HG03103 (cell line): ENCODE measurements at regions not wholly inside any gene's neighbourhood (a gene's known extent, or its start where the extent isn't known, plus 50 kb on each side); places are given as distances from the start of the nearest gene placed in this dataset.
"Not testable (repeated sequence)": the region's sequence is repeated elsewhere in the genome, so short reads cannot be mapped to it uniquely, and the experiment has no call there.

Experiments
- ATAC-seq: cut with Tn5 transposase; IDR thresholded peaks from one replicate; pipeline ENCODE4 v1.9.1; 2021; ENCODE audit warnings: low read depth; ENCODE audit not compliant: unreplicated experiment

DNA sequence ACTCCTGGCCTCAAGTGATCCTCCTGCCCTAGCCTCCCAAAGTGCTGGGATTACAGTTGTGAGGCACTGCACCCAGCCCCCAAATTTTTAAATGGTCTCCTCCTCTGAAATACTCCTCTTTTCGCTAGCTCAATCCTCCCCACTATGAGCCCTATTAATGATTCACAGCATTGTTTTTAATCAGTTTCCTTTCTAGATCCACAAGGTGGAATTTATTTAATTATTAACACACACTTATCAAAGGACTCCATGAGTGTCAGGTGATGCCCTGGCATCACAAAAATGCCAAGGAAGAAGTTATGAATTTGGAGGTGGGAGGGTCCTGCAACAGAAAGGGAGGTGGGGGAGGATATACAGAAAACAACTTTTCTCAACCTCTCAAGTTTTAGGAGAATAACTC lies 806.5 kb downstream of the PRELID2 start:
- no peak for ATAC-seq

DNA sequence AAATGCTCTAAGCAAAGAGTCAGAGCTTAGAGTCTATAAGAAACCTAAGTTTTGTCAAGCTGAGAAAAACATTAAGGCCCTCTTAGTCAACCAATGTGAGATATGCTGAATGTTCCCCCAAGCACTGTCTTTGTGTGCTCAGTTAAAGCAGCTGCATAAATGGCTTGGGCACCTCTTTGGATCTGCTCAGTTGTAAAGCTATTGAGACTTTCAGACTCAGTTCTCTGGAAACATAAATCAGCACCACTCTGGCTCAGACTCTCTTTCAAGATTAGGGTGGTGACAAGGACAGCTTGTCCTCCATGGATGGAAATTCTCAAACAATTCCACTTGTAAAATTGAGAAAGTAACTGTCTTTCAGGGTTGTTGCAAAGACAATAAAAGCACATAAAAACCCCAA lies 807.9 kb downstream of the PRELID2 start:
- ATAC-seq: no peak

DNA sequence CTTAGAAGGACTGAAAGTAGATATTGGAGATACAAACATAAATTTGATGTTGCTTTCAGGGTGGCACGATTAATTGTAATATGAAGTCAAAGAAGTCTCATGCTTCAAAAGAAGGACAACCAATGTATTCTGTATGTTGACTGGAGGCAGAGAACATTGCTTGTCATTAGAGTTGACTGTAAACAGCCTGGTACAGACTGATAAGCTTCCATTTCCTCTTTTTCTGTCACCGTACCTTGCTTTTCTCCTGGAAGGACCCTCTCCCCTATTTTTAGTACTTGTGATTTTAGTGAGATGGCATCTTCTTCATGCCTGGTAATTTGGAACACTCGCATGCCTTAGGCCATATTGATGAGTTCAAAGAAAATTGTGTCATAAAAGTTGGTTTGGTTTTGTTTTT lies 809.4 kb downstream of the PRELID2 start:
- no peak for ATAC-seq

DNA sequence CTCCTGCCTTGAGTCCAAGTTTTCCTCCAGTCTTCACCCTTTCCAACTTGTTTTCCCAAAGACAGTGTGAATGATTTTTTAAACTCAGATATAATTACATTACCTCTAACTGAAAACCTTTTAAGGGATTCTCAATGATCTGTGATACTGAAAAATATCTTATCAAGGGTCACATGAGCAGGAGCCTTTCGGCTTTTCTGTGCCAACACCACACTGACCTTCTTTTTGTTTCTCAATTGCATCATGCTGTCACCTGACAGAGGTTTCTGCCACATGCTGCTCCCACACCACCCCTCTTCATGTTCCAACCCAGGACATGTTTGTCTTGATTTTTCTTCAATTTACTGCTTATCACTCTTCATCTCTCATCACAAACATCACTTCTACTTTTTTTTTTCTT lies 820.0 kb downstream of the PRELID2 start:
- ATAC-seq: no peak

DNA sequence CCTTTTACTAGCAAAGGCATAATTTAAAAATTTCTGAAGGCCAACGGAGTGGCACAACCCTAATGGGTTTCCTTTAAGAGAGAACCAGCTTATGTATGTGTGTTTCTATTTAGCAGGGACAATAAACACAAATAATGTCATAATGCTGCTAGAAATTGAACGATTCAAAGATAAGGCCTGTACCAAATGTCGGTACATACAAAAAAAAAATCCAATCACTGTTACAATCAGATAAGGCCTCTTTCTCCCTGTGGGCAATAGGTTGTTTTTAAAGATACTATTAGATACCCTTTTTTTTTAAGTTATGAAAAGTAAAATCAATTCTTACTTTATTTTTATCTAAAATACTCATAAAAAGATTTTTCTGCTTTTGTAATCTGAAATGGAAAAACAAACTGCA lies 821.0 kb downstream of the PRELID2 start:
- no peak for ATAC-seq

DNA sequence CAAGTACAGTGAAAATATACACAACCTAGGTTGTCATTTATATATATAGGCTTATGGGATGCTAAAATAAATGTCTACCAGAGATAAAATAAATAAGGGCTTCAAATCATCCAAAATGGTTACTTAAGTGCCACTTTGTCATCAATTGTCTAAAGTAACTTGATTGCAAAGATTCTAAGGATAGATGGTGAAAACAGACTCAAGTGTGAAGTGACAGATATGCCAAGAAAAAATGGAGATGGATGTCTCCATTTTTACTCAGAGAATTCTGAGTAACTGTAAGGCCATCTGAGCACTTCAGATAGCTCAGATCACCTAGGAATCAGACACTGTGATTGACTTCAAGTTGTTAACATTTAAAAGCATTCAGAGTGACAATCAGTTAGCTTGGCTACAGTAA lies 824.3 kb downstream of the PRELID2 start:
- no peak for ATAC-seq

DNA sequence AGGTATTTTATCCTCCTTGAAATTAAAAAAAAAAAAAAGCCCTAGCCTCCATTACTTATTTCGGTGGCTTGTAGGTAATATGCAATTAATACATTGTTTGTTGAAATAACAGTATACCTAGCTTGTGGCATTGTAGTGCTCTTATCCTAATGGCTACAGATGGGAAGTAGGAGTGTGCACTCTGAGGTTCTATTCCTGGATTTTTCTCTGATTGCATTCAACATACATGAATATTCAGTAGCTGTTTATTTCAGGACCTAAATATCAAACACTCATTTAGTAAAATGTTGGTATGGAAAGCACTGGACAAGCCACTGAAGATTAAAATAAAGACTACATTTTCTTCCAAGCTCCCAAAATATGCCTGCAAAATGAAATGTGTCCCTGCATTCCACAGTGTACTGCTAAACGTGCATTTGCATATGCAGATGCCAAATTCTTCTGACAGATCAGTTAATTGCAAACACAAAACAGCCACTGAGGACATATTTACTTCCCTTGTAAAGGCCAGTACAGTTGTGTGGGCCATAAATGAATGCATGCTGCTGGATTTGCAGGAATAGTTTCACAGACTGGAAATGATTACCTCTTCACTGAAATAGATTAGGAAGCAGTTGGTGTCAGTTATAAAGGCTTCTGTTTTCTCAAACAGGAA lies 826.1 kb downstream of the PRELID2 start:
- ATAC-seq: no peak

DNA sequence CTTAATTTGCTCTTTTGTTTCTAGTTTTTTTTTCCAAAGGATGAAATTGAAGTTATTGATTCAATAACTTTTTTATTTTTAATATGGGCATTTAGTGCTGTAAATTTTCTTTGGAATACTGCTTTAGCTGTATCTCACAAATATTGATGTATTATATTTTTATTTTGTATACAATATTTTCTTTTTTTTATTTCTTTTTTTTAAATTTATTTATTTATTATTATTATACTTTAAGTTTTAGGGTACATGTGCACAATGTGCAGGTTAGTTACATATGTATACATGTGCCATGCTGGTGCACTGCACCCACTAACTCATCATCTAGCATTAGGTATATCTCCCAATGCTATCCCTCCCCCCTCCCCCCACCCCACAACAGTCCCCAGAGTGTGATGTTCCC lies 823.7 kb downstream of the KCTD16 start:
- ATAC-seq: not testable (repeated sequence)

DNA sequence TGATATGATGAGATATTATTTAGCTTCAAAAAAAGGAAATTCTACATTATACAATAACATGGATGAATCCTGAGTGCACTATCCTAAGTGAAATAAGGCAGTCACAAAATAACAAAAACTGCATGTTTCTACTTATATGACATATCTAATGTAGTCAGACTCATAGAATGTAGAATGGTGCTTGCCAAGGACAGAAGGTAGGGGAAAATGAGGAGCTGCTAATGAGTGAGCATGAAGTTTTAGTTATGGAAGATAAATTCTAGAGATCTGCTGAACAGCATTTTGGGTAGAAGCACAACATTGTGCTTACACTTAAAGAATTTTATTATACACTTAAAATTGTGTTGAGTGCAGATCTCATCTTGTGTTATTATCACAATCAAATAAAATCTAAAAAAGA lies 812.4 kb downstream of the KCTD16 start:
- no peak for ATAC-seq

DNA sequence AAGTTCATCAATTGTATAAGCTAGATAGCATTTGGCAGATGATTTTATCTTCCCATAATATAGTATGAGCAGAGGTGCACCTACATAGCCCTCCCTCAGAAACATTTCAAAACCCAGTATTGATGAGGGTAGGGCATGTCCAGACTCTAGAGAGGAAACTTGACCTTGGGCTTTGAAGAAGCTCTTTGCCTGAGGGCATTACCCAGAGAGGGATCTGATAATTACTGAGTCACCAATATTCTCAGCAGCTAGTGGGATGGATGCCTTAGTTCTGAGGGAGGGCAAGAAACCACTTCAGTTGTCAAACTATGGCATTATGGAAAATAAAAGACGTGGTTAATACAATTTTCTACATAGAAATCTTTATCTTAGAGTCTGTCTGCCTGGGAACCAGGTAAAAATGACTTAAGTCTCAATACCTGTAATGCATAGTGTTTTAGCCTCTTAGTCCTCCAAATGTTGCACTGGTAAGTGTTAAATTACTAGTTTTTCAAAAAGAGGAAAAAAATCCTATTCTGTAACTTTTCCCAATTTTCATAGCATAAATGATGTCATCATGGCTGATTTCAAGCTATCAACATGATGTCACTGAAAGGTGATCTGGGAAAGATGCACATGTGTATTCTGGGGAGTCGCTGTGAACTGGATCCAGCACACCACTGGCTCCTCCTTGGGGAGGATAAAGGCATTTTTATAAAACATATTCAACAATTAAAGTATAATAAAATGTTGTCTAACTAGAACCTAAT lies 809.0 kb downstream of the KCTD16 start:
- ATAC-seq: no peak

DNA sequence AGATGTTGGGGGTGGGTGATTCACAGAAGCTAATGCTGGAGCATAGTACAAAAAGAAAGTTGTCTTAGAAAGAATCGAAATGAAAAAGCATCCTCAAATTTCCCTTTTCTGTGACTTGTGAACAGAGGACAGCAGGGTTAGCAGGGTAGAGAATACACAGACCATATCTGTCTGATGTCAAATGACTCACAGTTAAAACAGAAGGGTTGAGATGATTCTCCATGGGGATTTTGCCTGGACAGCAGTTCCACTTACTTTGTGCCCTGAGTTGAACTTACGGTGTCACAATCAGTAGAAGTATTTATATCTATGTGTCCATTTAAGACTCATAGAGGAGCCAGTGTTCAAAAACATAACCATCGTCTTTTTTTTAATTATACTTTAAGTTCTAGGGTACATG lies 801.6 kb downstream of the KCTD16 start:
- no peak for ATAC-seq

DNA sequence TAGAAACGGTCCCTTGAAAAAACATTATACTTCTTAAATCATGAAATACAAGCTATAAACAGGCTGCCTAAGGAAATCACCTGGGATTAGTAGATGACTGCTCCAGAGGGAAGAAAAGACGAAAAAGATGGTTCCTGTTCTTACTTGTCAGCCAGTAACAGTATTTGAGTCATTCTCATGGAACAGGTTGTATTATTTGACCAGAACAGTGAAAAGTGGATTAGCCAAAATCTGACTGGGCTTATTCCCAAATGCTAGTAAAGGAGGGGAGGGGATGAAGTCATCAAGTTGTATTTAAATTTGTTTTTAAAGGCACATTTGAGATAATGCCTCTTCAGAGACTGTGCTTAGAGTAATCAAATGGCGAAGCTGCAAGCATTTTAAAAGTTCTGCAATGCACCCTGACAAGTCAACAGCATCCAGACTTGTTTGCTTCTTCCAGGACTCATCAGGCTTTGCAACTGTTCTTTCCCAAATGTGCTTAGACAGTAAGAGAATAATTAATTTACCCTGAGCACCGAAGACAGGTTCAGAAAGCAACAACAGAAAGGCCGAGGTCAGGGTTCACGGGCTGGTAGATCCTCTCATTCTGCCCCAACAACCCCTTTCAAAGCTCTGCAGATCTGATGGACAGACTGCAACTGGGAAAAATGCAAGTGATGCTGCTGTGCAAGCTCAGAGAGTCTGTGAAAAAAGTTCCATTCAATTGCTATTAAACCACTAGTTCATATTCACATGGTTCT lies 800.6 kb downstream of the KCTD16 start:
- no peak for ATAC-seq

DNA sequence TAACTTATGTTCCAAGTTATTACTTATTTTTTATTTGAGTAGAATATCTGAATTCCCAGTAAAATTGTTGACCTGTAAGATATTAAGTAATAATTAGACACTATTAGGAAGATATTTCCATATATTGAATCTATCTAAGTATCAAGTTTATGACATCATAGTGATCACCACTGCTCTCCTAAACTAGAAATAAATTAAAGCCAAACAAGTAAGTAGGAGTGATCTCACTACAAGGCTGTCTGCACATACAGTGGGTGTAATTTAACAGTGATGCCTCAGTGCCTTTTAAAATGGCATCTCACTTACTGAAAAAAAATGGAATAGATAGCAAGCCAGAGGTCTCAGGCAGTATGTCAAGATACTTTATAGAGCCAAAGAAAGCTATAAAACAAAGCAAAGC lies 789.6 kb downstream of the KCTD16 start:
- ATAC-seq: no peak

DNA sequence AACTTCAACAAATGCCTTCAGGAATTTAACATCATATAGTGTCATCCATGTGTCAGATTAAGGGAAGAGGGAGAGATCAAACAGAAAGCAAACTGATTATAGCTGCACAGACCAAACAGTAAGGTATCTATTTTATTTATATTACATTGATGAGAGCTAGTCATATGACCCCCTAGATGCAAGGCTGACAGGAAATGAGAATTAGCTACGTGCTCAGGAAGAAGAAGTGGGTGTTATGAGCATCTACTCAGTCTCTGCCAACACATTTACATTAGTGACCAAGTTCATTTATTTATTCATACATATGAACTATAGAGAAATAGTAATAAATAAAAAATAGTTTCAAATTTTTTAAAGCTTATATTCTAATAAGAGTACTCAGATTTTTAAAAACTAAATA lies 787.3 kb downstream of the KCTD16 start:
- ATAC-seq: no peak

DNA sequence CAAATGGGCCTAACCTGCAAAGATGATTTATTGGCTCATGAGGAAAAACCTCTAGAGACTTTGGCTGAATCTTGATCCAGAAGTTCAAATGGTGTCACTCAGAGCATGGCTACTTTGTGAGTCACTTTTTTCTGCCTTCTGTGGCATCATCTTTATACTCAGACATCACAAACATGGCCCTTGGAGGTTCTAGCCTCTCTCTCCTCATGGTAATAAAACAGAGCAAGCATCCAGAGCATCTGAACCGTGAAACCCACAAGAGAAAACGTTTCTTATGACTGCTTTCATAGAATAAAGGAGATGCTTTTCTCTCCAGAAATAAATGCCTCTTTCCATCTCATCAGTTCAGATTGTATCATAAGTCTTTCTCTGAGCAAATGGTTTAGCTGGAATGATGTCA lies 780.3 kb downstream of the KCTD16 start:
- no peak for ATAC-seq

DNA sequence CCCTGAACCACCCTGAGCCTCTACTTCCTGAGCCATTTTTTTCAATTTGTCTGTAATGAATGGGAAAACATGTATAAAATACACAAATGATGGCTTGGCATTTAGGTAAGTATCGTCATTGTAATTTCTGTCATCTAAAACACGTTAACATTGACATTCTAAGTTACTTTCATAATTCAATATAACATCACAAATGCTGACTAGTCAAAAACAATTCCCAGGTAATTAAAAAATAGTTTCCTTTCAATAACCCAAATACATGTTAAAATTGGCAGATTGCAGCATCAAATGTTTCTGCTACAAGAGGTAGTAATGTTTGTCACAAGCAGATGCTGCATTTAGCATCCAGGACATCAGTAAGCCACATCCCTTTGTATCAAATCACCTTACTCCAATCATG lies 776.4 kb downstream of the KCTD16 start:
- no peak for ATAC-seq

DNA sequence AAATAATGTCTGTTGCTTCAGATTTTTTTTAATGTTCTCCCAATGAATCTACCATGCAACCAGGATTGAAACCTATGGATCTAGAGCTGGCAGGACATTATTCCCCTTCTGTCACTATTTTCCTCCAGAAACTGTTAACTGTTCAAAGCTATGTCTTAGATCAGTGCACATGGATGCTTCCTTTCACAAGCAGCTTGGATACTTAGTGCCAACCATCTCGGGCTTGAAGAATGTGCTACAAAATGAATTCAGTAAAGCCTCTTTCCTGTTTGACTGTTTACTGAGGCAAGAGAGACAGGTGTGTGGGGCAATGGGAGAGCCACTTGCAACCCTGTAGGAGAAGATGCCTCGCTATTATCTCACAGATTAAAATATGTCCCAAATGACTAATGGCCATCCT lies 774.8 kb downstream of the KCTD16 start:
- ATAC-seq: no peak

DNA sequence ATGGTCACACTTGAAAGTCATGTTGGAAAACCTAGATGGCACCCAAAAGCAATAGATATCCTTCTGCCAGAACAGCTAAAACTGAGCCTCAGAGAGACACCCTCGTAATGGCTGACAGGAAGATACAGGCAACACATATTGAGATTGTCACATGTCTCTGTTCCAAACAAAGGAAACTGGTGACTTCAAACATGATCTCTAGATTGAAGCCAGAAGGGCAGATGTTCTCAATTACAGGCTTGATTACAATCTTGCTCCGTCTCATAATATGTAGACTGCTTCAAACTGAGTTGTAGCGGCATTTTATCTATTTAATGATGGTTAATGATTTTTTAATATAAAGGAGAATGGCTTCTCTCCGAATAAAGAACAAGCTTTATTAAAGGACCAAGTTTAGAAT lies 774.3 kb downstream of the KCTD16 start:
- no peak for ATAC-seq

DNA sequence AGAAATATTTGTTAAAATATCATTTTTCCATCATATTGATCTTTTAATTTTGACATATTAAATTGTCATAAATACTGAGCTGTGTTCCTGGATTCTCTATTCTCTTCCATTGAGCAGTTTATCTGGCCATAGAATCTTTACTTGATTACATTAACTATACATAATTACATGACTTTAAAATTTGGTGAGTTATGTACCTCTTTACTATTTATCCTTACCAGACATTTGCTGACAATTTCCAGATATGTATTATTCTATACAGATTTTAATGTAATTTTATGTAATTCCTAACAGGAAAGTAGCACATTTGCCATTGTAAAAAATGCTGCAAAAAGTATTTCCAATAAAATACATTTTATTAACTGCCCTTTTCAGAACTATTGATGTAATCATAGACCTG lies 770.3 kb downstream of the KCTD16 start:
- no peak for ATAC-seq

DNA sequence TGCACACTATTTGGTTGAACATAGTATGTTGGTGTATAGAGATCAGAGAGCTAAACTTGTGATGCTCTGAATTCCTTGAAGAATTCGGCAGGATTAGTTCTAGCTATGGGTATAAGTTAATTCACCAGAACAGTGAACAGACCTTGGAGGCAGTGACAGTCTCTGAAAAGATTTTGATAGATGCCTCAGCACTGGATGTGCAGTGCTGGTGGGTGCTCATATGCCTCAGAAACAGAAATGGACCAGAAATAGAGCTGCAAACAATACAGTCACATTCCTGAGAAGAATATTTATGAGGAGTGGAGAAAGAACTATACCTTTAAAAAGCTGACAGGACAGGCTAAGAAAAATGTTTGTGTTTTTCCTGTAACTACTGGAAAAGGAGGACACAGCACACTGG lies 747.7 kb downstream of the KCTD16 start:
- ATAC-seq: no peak

DNA sequence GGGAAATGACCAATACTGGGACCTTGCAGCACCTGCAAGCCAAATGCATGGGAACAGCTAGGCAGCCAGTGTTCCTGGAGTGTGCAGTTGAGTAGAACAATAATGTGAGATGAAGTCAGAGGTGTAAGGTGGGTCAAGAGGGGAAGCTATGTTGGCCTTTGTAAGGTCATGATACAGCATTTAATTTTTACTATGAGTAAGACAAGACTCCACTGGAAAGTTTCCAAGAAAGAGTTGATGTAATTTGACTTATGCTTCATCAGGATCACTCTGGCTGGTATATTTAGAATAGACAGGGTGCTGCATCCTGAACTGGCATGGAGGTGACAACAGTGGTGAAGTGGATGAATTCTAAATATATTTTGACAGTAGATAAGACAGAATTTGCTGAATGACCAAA lies 744.8 kb downstream of the KCTD16 start:
- ATAC-seq: no peak

DNA sequence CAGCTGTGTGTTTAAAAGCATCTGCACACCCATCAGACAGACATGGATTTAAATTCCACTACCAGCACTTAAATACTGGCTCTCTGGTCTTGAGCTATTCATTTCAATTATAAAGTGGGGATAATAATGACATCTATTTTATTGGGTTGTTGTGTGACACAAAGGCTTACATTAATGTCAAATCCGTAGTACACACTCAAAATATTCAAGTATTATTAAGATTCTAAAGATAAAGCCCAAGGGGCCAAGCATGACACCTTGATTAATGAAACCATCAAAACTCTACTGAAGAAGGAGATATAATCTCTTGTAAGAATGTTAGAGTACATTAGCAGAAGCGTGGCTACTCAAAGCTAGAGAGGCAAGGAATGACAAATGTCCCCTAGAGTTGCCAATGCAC lies 743.0 kb downstream of the KCTD16 start:
- no peak for ATAC-seq
